Gastroesophageal sphincter (tissue), 4 donors: ENCODE measurements at regions not wholly inside any gene's neighbourhood (a gene's known extent, or its start where the extent isn't known, plus 50 kb on each side); places are given as distances from the start of the nearest gene placed in this dataset.

Experiments
- ATAC-seq: fragments of 150-250 bp; one replicate; pipeline ENCODE4 v1.9.1; 2016; ENCODE audit warnings: mild to moderate bottlenecking, moderate library complexity
- H3K27ac ChIP-seq, 4 donors: fragments of 200-600 bp; sonication (generic) in 3 of 4; 1 replicate in 3 of 4; 2 replicates in 1 of 4; pipeline ENCODE4 v1.5.1; 2016 to 2019
- H3K27me3 ChIP-seq: fragments of 200-600 bp; sonication (generic); one replicate; pipeline ENCODE4 v1.5.1; 2019
- H3K36me3 ChIP-seq, 2 donors: fragments of 200-600 bp; sonication (generic); one replicate each; pipeline ENCODE4 v1.5.1; 2019; ENCODE audit warnings: control low read depth in 1 of 2
- H3K4me1 ChIP-seq, 3 donors: fragments of 200-600 bp; sonication (generic); 1 replicate in 2 of 3; 2 replicates in 1 of 3; pipeline ENCODE4 v1.5.1; 2016 to 2019; ENCODE audit warnings: control low read depth in 2 of 3
- H3K4me3 ChIP-seq, 2 donors: fragments of 200-600 bp; sonication (generic); one replicate each; pipeline ENCODE4 v1.5.1; 2019; ENCODE audit warnings: mild to moderate bottlenecking in 1 of 2, moderate library complexity in 1 of 2
- H3K9me3 ChIP-seq, 3 donors: fragments of 200-600 bp; sonication (generic); one replicate each; pipeline ENCODE4 v1.5.1; 2017 to 2019; ENCODE audit warnings: control low read depth in 2 of 3
- CTCF ChIP-seq, 4 experiments: fragments of 200-600 bp in 2 of 4; fragments of 450-650 bp in 2 of 4; sonication (generic) in 1 of 4; IDR thresholded peaks; one replicate each; pipeline ENCODE4 v1.5.1; 2017 to 2019; ENCODE audit warnings: antibody characterized with exemption in 4 of 4, mild to moderate bottlenecking in 2 of 4, moderate library complexity in 2 of 4
- EP300 ChIP-seq: sonication (generic); formaldehyde crosslinking; IDR thresholded peaks from one replicate; pipeline ENCODE4 v1.6.1; 2017; ENCODE audit warnings: antibody characterized with exemption, mild to moderate bottlenecking
- POLR2A ChIP-seq, 2 donors: fragments of 450-650 bp; IDR thresholded peaks; one replicate each; pipeline ENCODE4 v1.6.1; 2017; ENCODE audit warnings: antibody characterized with exemption in 2 of 2, mild to moderate bottlenecking in 2 of 2, moderate library complexity in 1 of 2
- POLR2AphosphoS5 ChIP-seq: sonication (generic); formaldehyde crosslinking; IDR thresholded peaks from one replicate; pipeline ENCODE4 v1.6.1; 2017; ENCODE audit warnings: antibody characterized with exemption
- WGBS, 2 donors: methylation state at CpG; one replicate each; pipeline ENCODE4 v1.1.5; 2018; ENCODE audit warnings: low coverage in 1 of 2; 5-methylcytosine and 5-hydroxymethylcytosine counted together

GRCh38 chr2:42906557-42907411, 114.4 kb upstream of the HAAO start:
- ATAC-seq = peak; percentile 84
- 12 to 19% methylated on average over 5 to 6 of the region's 15 CpGs for WGBS, 2 donors
- Histone ChIP-seq H3K27ac (peak overlapping the region; percentile 78 to 90 (median 86)), H3K4me3 (peak overlapping the region in 1 of 2 donors; percentile 22), H3K4me1 (peaks cover 14 to 83% (median 40%) of the 10 kb centered on the region in 3 donors), H3K36me3 (no peaks in the 10 kb centered on the region), H3K9me3 (no peaks in the 10 kb centered on the region), H3K27me3 (no peaks in the 10 kb centered on the region)
- TF ChIP-seq EP300 (no peak), POLR2A (IDR thresholded peaks at IDR 0.05) (no peak), CTCF (IDR thresholded peaks at IDR 0.05) (peak in 2 of 4 experiments; percentile 14 to 35), POLR2AphosphoS5 (peak; percentile 87)

- no peaks in the 10 kb centered on the region for H3K9me3 ChIP-seq
- H3K4me1 ChIP-seq = peaks cover 14 to 89% (median 41%) of the 10 kb centered on the region in 3 donors
- peak overlapping the region; percentile 78 to 90 (median 86) for H3K27ac ChIP-seq
- no peaks in the 10 kb centered on the region for H3K27me3 ChIP-seq
- no peak for TF ChIP-seq POLR2AphosphoS5
- no peak for TF ChIP-seq EP300
- no peaks in the 10 kb centered on the region for H3K36me3 ChIP-seq
- 21 to 26% methylated on average over 3 to 4 of the region's 4 CpGs for WGBS, 2 donors
- no peak for ATAC-seq
- H3K4me3 ChIP-seq = peak overlapping the region in 1 of 2 donors; percentile 22
Measured at GRCh38 chr2:42906111-42906556, 113.8 kb upstream of the HAAO start.

GRCh38 chr2:42905341-42906110, 113.1 kb upstream of the HAAO start:
- 26 to 33% methylated on average over 10 to 11 of the region's 25 CpGs for WGBS, 2 donors
- no peak for TF ChIP-seq EP300
- TF ChIP-seq CTCF (IDR thresholded peaks at IDR 0.05) = peak in 3 of 4 experiments; percentile 46 to 49 (median 46)
- TF ChIP-seq POLR2A (IDR thresholded peaks at IDR 0.05) = no peak
- peak; percentile 44 for TF ChIP-seq POLR2AphosphoS5
- Histone ChIP-seq H3K4me3 (peak overlapping the region in 1 of 2 donors; percentile 22), H3K27me3 (no peaks in the 10 kb centered on the region), H3K4me1 (peaks cover 14 to 89% (median 47%) of the 10 kb centered on the region in 3 donors), H3K27ac (peak overlapping the region; percentile 78 to 90 (median 86)), H3K9me3 (no peaks in the 10 kb centered on the region), H3K36me3 (no peaks in the 10 kb centered on the region)
- ATAC-seq = no peak

DNA sequence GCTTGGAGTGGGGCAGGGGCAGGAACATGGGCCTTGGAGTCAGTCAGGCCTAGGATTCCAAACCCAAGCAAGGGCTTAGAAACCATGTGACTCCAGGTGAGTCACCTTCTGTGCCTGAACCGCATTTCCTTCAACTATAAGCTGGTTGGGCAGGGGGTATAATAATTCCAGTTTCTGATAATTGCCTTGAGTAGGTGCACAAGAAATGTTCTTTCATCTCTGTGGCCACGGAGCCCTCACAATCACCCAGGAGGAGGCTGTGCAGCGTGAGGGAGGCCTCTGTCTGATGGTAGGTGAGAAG, 112.1 kb upstream of the HAAO start:
- TF ChIP-seq POLR2AphosphoS5 (no peak), CTCF (IDR thresholded peaks at IDR 0.05) (no peak), POLR2A (IDR thresholded peaks at IDR 0.05) (no peak), EP300 (no peak)
- Histone ChIP-seq H3K36me3 (no peaks in the 10 kb centered on the region), H3K27ac (peak overlapping the region in 3 of 4 donors; percentile 86 to 90 (median 87)), H3K4me1 (peaks cover 14 to 85% (median 48%) of the 10 kb centered on the region in 3 donors), H3K27me3 (no peaks in the 10 kb centered on the region), H3K9me3 (no peaks in the 10 kb centered on the region), H3K4me3 (no peak overlapping the region)
- WGBS, 2 donors = 80% methylated on average over 1 of the region's 3 CpGs; no CpG with 5 or more reads in 1 of the 2 donors
- no peak for ATAC-seq

- WGBS, 2 donors = 83% methylated on average over 4 of the region's 16 CpGs; no CpG with 5 or more reads in 1 of the 2 donors
- H3K4me1 ChIP-seq = peaks cover 14 to 80% (median 47%) of the 10 kb centered on the region in 3 donors
- no peaks in the 10 kb centered on the region for H3K36me3 ChIP-seq
- ATAC-seq = no peak
- H3K9me3 ChIP-seq = no peaks in the 10 kb centered on the region
- TF ChIP-seq POLR2AphosphoS5 = no peak
- TF ChIP-seq CTCF (IDR thresholded peaks at IDR 0.05) = no peak
- TF ChIP-seq POLR2A (IDR thresholded peaks at IDR 0.05) = no peak
- TF ChIP-seq EP300 = no peak
- H3K27me3 ChIP-seq = no peaks in the 10 kb centered on the region
- peak overlapping the region in 3 of 4 donors; percentile 86 to 90 (median 87) for H3K27ac ChIP-seq
- no peak overlapping the region for H3K4me3 ChIP-seq
Measured at GRCh38 chr2:42903821-42904575, 111.6 kb upstream of the HAAO start.
